Retina (tissue), 1 donor: ENCODE measurements at regions not wholly inside any gene's neighbourhood (a gene's known extent, or its start where the extent isn't known, plus 50 kb on each side); places are given as distances from the start of the nearest gene placed in this dataset.
"Not testable (repeated sequence)": the region's sequence is repeated elsewhere in the genome, so short reads cannot be mapped to it uniquely, and the experiment has no call there.

Experiments
- DNase-seq: peaks from one replicate; pipeline ENCODE4 v3.0.0-alpha.2; 2016

- DNase-seq, result not testable (repeated sequence)
Observed at GRCh38 chr4:124978536-124978935, 266.0 kb upstream of the ANKRD50 start.

GRCh38 chr4:124977045-124977444 is 264.5 kb upstream of the ANKRD50 start:
- DNase-seq, result no peak

GRCh38 chr4:124974152-124974551 is 261.6 kb upstream of the ANKRD50 start:
- DNase-seq, result no peak

- no peak for DNase-seq
Observed at GRCh38 chr4:124973716-124974115, 261.2 kb upstream of the ANKRD50 start.

DNA sequence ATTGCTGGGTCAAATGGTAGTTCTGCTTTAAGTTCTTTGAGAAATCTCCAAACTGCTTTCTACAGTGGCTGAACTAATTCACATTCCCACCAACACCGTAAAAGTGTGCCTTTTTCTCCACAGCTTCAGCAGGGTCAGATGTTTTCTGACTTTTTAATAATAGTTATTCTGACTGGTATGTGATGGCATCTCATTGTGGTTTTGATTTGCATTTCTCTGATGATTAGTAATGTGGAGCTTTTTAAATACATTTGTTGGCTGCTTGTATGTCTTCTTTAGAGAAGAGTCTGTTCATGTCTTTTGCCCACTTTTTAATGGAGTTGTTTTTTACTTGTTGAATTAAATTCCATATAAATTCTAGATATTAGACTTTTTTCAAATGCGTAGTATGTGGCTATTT is 257.5 kb upstream of the ANKRD50 start:
- DNase-seq, result no peak

DNA sequence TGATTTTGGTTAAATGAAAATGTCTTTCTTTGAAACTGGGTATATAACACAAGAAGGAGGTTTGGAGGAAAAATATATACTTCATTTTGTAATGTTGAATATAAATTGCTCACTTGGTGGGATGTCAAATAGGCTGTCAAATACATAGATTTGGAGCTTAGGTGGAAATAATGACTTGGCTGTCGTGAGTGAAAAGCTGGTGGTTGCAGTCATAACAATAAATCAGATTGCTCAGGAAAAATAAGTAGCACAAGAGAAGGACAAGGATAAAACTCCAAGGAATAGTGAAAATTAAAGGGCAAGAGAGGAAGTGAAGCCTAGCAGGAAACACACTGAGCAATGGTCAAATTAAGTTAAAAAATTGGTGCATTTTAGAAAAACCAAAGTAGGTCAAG is 253.0 kb upstream of the ANKRD50 start:
- no peak for DNase-seq

DNA sequence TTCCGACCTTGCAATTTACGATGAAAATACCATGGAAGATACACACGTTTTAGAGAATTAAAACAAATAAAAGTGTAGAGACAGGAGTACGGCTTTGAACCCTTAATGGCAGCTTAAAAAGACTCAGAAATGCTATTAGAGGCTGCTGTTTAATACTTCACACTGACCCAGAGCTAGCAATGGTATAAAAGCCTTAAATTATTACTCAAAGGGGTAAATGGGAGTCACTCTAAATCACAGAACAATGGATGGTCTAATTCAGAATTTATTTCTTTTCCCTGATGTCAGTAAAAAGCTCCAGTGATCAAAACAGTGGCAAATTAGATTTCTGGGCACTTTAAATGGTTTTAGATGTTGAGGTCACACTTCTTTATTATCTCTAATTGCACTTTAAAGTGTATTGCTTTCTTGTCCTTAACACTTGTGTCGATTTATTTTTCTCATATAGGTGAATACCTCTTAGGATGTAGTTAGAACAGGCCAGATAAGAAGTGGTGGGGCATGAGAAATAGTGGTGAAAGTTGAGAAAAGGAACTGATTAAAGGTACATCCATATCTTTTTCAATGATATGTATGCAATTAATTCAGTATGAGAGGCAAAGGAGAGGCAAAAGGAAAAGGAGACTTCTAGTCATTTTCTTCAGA is 252.4 kb upstream of the ANKRD50 start:
- DNase-seq, result no peak

- DNase-seq, result no peak
Observed at GRCh38 chr4:124964251-124964650, 251.7 kb upstream of the ANKRD50 start.

GRCh38 chr4:124961138-124961750 is 248.7 kb upstream of the ANKRD50 start:
- DNase-seq, result no peak

DNA sequence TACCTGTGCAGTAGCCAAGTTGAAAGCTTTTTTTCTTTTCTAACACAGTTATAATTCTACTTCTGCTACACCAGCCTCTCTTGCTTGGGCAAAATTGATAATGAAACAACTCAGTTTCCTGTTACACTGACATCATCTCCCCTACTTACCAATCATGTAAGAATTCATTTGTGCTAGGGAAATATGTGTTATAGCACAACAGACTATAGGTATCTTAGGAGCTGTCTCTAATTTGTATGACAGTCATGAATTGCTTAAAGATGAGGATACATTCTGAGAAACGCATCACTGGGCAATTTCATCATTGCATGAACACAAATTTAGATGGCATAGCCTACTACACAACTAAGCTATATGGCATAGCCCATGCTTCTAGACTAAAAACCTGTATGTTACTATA is 246.3 kb upstream of the ANKRD50 start:
- no peak for DNase-seq

DNA sequence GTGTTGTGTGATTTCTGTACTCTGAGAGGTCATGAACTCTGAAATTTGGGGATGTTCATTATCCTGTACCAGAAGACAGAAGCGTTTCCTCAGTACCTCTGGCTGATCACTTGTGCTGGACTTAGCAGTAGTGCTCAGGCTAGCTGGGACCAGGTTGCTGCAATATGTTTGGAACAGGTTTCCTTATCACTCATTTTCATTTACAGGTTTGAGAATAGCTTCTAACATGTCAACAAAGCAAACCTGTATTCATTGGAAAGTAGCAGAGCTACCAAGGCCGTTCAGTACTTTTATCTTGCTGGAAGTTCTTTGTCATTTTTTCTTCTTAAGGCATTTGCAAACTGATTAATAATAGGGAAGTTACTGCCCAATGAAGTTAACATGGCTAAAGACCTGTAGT is 242.9 kb upstream of the ANKRD50 start:
- no peak for DNase-seq

GRCh38 chr4:124954046-124954445 is 241.5 kb upstream of the ANKRD50 start:
- DNase-seq, result no peak

- DNase-seq, result no peak
Observed at GRCh38 chr4:124953486-124953885, 241.0 kb upstream of the ANKRD50 start.

DNA sequence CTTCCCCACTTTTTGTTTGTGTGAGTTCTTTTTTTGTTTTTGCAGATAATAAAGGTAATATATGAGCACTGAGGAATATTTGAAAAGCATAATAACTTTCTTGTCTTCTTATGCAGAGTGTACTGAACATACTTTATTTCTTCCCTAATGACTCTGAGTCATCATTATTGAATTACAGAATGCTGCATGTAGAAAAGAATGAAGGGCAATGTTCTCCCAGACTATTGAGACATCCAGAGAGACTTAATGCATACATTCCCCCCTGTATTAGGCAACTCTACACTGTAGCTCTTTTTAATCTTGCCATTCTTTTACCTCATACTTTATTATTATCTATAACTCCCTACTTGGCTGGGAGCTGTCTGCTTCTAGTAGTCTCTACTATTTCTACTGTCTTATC is 240.5 kb upstream of the ANKRD50 start:
- no peak for DNase-seq

GRCh38 chr4:124952601-124953000 is 240.1 kb upstream of the ANKRD50 start:
- DNase-seq, result no peak

DNA sequence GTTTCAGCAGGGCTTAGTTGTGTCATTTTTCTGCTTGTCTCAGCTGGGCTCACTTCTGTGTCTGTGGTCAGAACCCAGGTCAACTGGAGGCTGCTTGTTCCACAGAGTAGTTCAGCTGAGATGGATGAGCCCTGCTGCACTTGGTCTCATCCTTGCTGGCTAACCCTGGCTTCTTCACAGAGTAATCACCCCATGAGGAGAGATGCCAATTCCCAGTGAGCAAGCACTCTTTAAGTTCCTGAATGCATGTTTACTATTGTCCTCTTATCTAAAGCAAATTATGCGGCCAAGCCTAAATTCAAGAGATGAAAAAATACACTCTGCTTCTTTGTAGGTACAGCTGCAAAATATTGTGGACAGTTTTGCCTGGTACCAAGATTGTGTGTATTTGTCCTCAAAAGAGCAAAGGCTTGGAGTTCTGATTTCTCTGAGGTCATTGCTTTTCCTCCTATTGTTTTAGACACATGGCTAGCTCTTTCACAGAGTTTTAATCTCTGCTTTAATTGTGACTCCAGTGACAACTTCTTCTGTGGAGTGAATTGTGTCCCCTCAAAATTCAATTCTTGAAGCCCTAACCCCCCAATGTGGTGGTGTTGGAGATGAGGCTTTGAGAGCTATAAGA is 236.6 kb upstream of the ANKRD50 start:
- DNase-seq, result no peak

- DNase-seq, result no peak
Observed at GRCh38 chr4:124947622-124948265, 235.2 kb upstream of the ANKRD50 start.

GRCh38 chr4:124946696-124947095 is 234.2 kb upstream of the ANKRD50 start:
- DNase-seq, result no peak

DNA sequence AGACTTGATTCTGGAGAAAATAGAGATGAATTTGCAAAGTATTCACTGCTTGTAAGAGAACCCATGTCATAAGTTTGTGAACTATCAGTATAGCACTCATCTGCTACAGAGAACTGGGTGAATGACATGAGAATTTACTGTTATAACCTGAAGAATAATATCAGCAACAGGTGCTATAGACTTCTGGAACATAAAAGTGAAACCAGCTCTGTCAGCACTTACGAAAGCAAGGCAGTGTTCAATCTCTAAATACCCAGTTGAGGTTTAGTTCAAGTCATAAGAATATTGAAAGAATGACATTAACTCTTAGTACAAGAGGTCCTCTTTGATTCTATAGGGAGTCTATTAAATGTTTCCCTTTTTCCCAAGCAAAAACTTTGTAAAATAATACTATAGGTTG is 232.9 kb upstream of the ANKRD50 start:
- DNase-seq, result no peak

DNA sequence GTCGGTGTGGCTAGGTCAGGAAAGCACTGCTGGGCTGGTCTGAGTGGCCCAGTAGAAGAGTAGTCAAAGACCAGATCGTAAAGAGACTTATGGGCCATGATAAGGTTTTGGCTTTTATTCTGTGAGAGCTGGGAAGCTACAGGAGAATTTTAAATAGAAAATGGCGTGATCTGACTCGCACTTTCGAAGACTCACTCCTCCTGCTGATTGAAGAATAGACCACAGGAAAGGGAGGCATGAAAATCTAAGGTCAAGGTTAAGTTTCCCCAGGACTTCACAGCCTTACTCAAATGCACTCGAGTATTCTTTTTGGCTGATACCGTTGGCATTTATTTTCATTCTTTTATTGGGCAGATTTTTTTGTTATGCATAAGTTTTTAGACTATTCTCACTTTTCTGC is 231.4 kb upstream of the ANKRD50 start:
- no peak for DNase-seq

DNA sequence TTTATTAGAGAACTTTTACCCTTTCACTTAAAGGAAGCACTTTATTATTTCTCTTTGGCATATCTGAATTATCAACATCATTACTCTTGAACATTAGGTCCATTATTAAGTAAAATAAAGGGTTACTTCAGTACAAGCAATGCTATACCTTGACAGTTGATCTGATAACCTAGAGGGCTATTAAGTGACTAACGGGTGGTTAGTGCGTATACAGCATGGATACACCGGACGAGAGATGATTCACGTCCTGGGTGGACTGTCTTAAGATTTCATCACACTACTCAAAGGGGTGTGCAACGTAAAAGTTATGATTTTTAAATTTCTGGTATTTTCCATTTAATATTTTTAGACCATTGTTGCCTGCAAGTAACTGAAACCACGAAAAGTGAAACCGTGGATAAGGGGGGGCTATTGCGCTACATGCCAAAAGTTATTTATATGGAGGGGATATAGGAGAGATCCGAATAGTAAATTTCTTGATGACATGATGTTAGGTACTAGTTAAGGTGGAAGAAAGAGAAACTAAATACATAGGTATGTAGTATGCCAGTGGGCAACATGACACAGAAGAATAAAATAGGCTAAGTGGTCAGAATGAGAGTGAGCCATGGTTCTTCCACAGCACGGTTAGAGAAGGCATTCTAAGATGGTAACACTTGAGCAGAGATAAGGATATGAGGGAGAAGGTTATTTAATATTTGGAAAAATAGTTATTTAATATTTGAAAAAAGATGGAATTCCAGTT is 230.8 kb upstream of the ANKRD50 start:
- DNase-seq, result no peak

DNA sequence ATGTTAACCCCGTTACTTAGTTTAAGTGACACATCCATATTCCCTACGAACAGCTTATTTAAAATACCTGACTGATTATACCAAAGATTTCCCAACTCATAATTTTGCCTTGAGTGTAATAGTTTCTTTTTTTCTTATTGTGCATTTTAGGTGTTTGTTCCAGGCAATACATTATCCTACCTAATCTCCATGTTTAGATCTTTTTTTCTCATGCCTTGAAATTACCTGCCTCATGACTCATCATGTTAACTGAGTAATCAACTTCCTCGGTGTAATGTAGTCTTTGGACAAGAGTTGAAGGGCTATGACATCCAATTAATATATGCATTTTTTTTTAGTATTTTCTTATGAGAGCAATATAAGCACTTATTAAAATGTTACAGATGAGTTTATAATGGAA is 228.7 kb upstream of the ANKRD50 start:
- DNase-seq, result no peak

GRCh38 chr4:124940387-124940786 is 227.9 kb upstream of the ANKRD50 start:
- no peak for DNase-seq
